Astrocyte of the cerebellum (primary cell): ENCODE measurements at regions not wholly inside any gene's neighbourhood (a gene's known extent, or its start where the extent isn't known, plus 50 kb on each side); places are given as distances from the start of the nearest gene placed in this dataset.

Source experiments
- DNase-seq: peaks from one replicate; pipeline ENCODE4 v3.0.0-alpha.2; 2011; ENCODE audit warnings: low read depth
- H3K4me3 ChIP-seq: 2 replicates; pipeline ENCODE4 v1.5.1; 2011; ENCODE audit warnings: mild to moderate bottlenecking, low read depth, low read length, moderate library complexity
- in situ Hi-C: cut with HindIII; loops from 2 replicates; pipeline ENCODE4 v1.10.0; 2017; ENCODE audit warnings: low sequenced_read_pairs
- TF ChIP-seq, protein P1 (sequence below): IDR thresholded peaks from 2 replicates; pipeline ENCODE4 v1.5.1; 2012; ENCODE audit warnings: low read length, low read depth, moderate library complexity, mild to moderate bottlenecking; ENCODE audit errors: missing control alignments

DNA sequence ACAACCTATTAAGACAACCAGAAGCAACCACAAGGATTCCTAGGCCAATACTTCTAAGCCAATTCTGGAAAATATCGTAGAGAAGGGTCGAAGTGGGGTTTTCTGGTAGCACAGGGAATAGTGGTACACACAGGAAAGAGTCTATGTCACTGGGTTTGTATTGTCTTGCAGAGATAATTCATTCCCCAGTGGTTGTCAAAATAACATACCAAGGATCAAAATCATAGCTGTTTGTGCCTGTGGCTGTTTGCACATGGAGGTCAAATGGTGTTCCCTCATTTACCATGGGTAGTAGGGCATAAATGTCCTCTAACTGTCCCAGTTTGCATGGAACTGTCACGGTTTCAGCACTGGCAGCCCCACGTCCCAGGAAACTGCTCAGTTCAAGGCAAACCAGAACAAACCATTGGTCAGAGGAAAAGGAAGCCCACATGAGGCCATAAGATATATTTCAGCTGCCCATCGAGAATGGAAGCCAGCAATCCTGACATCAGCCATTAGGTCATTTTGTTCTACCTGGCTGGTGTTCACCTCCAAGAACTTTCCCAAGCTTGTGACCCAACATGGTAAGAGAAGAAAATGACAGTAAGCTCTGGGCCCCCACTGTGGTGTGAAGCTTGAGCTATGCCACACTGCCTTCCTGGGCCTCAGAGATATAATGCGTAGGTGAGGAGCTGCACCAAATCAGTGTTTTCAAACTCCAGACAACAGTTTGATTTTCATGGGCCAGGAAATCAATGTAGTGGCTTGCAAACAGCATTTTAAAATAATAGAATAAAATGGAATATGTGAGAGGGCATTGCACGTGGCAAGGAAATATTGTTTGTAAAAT, 53.9 kb upstream of the NFE2L3 start:
- in situ Hi-C loops: no loop called here
- no peak for DNase-seq
- no peak overlapping the region for H3K4me3 ChIP-seq
- TF ChIP-seq, protein P1, sequence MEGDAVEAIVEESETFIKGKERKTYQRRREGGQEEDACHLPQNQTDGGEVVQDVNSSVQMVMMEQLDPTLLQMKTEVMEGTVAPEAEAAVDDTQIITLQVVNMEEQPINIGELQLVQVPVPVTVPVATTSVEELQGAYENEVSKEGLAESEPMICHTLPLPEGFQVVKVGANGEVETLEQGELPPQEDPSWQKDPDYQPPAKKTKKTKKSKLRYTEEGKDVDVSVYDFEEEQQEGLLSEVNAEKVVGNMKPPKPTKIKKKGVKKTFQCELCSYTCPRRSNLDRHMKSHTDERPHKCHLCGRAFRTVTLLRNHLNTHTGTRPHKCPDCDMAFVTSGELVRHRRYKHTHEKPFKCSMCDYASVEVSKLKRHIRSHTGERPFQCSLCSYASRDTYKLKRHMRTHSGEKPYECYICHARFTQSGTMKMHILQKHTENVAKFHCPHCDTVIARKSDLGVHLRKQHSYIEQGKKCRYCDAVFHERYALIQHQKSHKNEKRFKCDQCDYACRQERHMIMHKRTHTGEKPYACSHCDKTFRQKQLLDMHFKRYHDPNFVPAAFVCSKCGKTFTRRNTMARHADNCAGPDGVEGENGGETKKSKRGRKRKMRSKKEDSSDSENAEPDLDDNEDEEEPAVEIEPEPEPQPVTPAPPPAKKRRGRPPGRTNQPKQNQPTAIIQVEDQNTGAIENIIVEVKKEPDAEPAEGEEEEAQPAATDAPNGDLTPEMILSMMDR: no peak

DNA sequence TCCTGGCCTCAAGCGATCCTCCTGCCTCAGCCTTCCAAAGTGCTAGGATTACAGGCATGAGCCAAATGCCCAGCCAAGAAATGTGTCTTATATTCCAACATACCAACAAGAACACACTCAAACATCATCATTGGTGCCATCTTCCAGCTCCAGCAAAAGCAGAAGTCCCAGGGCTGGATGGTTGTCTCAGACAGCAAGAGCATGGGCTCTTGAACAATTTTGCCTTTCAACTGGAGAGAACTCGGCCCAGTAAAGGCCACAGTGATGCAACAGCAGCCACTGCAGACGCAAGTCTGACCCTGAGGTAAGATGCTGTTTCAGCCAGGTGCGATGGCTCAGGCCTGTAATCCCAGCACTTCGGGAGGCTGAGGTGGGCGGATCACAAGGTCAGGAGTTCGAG, 52.8 kb upstream of the NFE2L3 start:
- TF ChIP-seq, protein P1: no peak
- no peak for DNase-seq
- in situ Hi-C loops: no loop called here

DNA sequence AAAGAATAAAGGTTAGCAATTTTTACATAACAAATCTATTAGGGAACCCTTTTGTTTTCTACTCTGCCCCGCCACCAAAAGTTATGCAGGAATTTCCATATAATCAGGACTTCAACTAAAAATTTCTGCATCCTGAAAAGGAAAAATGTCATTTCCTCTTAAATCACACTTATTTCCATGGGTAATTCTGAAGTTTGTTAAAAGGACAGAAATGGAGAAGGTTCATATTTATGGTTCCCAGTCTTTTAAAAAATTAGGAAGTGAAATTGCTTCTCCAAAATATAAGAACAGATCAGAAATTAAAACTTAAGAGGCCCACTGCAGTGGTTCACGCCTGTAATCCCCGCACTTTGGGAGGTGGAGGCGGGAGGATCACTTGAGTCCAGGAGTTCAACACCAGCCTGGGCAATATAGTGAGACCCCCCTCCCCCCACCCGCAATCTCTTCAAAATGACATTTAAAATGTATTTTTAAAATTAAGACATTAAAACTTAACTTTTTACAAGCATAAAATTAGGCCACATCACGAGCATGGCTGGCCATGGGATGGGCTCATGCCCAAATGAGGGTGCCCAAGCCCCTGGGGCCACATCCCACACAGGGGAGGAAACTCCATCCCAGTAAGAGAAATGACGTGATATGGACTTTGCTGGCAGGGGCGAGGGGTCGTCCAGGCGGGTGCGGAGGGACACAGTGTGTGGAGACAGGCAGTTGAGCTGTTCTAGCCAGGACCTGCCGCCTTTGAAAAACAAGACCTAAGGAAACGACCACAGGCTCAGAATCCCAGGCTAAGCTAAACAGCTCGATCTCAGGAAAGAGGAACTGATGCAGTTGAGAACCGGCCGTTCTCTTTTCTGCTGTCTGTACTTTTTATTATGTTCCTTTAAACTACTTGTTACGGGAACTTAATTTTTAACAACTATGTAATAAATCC, 51.3 kb upstream of the NFE2L3 start:
- TF ChIP-seq, protein P1: no peak
- no peak for DNase-seq
- in situ Hi-C loops: no loop called here
- no peak overlapping the region for H3K4me3 ChIP-seq

More for the DNA sequence above, 52.8 kb upstream of the NFE2L3 start:
- no peak overlapping the region for H3K4me3 ChIP-seq

DNA sequence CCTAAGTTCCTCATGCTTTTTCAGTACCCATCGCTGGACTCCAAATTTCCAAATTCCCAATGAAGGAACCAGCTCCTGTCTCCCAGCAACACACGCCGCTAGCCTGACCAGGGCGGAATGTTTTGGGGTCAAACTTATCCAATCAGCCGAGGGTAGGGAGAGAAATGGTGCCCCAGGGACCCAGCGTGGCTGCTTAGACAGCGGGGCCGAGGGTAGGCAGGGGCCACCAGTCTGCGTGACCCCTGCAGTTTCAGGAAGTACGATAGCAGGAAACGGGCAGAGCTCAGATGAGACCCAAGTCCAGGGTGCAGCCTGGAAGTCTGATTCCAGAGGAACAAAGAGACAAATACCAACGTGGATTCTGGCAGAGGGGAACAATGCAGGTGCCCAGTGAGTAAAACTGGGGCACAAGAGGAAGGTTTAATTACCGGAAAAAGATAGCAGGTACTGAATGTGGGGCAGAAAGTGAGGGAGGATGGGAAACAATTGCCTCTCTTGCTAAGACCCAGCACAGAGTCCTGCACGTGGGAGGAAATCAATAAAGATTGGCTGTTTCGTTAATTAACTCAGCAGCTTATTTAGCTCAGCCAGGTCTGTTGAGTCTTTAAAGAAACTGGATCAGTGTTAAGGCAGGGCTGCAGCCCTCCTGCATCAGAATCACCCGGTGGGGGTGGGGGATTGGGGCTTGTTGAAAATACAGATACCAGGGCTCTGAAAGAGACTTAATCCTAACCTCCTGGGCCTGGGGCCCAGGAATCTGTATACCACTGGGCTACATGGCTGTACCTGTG, 50.4 kb upstream of the NFE2L3 start:
- TF ChIP-seq, protein P1: no peak
- no peak overlapping the region for H3K4me3 ChIP-seq
- DNase-seq: no peak
- in situ Hi-C loops: no loop called here

DNA sequence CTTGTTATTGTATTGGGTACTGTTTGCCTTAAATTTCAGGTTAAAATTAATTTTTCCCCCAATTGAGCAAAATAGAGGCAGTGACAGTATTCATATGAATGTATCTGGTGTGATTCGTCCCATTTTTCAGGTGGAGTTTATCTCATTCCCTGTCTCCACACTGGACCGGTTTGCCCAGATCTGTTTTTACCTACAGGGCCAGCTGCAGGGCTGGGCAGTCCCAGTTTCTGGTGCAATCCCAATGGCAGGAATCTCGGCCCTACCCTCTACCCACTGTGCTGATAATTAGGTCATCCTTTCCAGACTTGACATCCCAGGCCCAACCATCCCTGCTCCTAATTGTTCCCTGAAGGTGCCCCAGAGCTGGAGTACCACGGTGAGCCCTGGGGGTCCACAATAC, 49.8 kb upstream of the NFE2L3 start:
- no peak overlapping the region for H3K4me3 ChIP-seq
- TF ChIP-seq, protein P1: no peak
- in situ Hi-C loops: no loop called here
- no peak for DNase-seq
